A549 (cell line): ENCODE measurements at regions not wholly inside any gene's neighbourhood (a gene's known extent, or its start where the extent isn't known, plus 50 kb on each side); places are given as distances from the start of the nearest gene placed in this dataset.

Source experiments
- CEBPB ChIP-seq, 2 experiments: fragments of >200 bp in 1 of 2; sonication (Bioruptor Twin) in 1 of 2; formaldehyde crosslinking in 1 of 2; IDR thresholded peaks; 2 replicates each; pipeline ENCODE4 v1.6.1; 2012 to 2016
- CTCF ChIP-seq: fragments of >200 bp; sonication (Bioruptor Twin); formaldehyde crosslinking; IDR thresholded peaks from 3 replicates; pipeline ENCODE4 v1.5.1; 2016
- POLR2A ChIP-seq: IDR thresholded peaks from 2 replicates; pipeline ENCODE4 v1.6.1; 2012; ENCODE audit warnings: mild to moderate bottlenecking, low read length
- POLR2AphosphoS2 ChIP-seq: conservative IDR thresholded peaks from 2 replicates; pipeline ENCODE4 v1.6.1; 2012; ENCODE audit warnings: low read length, improper control_type of control experiment, inconsistent platforms
- RFX5 ChIP-seq: fragments of 450-650 bp; IDR thresholded peaks from 2 replicates; pipeline ENCODE4 v1.7.1; 2014; ENCODE audit warnings: antibody characterized with exemption, mild to moderate bottlenecking, moderate library complexity

GRCh38 chr22:48663297-48663696, 1164.4 kb downstream of the BRD1 start:
- TF ChIP-seq POLR2A, result no peak
- TF ChIP-seq RFX5, result no peak
- no peak for TF ChIP-seq POLR2AphosphoS2
- TF ChIP-seq CTCF, result no peak
- no peak for TF ChIP-seq CEBPB (IDR thresholded peaks at IDR 0.05)
